Limb (tissue), 2 donors: ENCODE measurements at regions not wholly inside any gene's neighbourhood (a gene's known extent, or its start where the extent isn't known, plus 50 kb on each side); places are given as distances from the start of the nearest gene placed in this dataset.

ENCODE experiments used
- DNase-seq, 2 donors: peaks; one replicate each; pipeline ENCODE4 v3.0.0-alpha.2; 2016; ENCODE audit errors: extremely low spot score in 2 of 2

DNA sequence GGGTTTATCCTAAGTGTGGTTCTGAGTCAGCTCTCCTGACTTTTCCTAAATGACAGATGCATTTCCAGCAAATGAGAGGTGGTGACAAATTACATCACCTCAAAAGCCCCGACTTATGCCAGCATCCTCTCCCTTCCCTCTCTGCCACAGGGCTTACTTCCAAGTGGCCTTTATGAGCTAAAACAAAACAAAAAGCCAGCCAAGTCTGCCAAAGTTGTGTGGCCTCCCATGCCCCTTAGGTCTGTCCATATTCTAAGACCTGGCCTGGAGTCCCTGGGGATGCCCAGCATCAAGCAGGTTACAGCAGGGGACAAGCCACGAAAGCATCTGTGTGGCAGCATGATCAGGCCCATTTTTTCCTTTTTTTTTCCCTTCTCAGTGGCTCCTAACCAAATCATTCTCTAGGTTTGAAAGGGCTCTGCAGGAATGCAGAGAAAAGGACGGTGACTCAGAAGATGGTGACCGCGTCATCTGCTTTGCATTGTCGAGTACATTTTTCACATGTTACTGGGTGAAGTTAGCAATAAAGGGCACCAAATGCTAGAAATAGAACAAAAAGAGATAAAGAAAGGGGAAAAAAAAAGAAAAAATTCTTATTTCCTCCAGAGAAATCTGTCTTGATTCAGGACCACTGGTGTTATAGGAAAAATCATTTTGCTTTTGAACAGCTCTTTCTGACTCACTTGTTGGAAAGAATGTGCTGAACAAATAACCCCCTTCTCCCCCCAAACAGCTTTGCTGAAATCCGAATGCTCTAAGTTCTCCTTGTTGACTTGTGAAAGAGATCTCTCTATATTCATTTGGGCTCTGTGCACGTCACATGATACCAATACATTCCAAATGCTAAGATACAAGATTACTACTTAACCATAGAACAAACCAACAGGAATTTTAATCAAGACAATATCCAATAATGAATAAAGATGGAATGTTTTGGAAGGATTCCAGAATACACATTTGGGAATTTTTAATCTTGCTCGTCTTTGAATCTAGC is 178.7 kb downstream of the EN1 start:
- DNase-seq, result peak in 1 of 2 donors; percentile 55

DNA sequence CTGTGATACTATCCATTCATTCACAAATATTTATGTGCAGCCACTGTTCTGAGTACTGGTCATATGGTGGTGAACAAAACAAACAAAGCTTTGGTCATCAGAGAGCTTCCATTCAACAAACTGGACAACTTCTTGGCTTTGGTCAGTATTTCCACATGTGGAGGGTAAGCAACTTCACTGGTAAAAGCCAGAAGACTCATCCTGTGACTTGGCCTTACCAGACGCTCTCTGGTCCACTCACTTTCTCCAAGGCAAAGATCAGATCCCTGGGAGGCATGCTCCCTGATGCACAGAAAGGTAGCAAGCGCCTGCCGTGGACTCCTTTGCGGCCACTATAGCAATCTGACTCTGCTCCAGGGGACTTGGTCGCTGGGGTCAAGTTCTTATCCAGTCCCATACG is 179.5 kb downstream of the EN1 start:
- DNase-seq, result no peak

DNA sequence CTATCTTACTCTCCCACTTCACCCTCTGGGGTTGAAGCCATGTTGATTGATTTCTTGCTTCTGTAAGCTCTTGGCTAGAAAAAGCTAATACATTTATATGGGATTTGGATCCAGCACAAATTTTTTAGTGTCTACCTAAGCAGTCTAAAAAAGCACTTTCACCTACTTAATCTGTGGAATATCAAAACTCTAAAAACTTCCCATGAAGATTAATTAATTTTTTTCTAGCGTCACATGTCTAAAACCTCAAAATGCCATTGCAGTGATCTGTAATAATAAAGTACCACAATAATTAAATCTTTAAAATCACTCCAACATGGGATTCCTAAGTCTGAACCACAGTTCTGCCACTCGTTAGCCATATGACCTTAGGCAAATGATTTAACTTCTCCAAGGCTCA is 180.1 kb downstream of the EN1 start:
- no peak for DNase-seq

DNA sequence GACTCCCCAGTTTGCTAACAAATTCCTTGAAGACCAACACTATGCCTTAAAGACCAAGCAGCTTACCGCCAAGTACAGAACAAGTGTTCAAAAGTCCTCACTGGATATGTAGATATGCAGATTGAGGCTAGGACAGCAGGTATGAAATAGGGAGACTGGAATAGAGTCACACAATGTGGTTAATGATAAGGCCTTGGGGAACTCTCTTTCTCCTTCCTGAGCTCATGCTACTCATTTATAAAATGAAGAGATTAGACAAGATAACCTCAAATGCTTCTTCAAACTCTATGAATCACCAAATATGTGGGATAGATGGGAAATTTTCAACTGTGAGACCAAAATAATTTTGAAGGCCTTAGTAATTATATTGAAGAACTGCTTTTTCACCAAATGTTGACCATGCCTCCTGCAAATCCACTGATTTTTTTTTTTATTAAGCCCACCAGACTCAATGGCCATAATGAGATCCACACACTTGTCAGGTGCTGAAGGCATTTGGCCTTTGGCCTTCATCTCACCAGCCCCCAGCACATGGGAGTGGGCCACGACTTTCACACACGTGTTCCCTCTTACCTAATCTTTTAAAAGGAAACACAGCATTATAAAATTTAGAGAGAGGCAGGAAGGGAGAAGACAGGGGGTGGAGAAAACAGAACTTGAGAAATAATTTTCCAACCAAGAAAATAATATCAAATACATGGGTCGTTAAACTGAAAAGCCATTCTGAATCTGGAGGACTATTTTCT is 181.5 kb downstream of the EN1 start:
- DNase-seq, result no peak

DNA sequence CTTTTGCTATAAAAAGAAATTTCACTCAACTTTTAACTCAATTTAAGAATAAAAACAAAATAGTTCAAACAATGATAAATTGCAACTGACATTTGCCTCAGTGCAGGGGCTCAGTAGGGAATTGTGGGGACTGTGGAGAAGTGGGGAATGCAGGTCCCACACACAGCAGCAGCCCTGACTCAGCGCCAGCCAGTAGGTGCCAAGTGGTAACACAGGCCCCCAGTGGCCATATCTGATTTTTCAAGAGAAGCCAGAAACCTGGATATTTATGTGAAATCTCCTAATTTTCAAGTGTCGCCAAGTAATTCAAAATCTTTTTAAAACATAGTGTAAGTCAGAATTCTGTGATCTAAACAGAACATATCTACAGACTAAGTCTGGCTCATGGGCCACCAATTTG is 186.3 kb downstream of the EN1 start:
- DNase-seq, result no peak

DNA sequence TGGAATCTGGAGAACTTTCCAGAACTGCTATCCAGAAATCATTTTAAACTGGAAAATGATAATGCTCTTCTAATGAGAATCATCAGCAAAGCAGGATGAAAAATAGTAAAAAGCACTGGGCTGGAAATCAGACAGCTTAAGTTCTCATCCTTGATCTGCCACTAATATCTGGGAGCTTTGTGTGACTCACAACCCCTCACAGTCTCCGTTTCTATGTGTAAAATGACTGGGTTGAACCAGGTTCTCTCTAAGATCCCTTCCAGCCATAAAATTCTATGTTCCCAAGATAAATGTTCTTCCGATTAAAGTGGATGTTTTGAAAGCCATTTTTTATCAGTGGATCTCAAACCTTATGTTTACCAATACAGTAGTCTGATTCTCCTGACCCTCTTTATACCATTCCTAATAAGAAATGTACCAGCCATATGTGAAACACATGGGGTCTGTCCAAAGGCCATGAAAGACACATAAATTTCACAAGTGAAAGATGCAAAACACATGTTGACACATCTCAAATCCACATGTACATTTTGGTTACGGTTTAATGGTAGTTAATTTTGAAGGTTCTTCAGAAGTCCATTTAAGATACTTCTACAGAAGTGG is 188.8 kb downstream of the EN1 start:
- peak in 1 of 2 donors; percentile 14 for DNase-seq

DNA sequence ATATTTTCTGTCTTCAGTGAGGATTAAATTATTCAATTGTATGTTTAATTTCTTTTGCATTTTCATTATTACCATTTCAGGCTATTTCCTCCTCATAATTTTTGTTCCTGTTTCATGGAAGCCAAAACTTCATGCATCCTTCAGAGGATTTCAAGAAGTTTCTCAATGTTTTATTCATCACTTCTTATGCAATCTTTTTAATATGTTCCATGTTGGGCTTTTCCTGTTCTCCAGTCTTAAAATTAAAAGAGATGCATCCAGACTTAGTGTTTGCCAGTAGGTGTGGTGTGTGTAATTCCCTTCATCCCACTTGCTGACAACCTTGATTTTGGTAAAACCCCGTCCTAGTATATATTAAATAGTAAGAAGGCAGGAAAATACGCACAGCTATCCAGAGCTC is 190.0 kb downstream of the EN1 start:
- DNase-seq, result no peak

DNA sequence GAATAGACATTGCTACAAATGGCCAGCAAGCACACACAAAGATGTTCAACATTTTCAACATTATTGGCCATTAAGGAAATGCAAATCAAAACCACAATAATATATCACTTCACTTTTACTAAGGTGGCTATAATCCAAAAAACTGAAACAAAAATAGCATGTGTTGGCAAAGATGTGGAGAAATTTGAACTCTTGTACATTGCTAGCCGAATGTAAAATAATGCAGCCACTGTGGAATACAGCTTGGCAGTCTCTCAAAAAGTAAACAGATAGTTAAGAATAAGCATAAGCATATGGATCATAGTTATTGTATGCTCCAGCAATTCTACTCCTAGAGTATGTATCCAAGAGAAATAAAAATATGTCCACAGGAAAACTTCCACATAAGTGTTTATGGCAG is 192.5 kb downstream of the EN1 start:
- DNase-seq, result peak in 1 of 2 donors; percentile 46

DNA sequence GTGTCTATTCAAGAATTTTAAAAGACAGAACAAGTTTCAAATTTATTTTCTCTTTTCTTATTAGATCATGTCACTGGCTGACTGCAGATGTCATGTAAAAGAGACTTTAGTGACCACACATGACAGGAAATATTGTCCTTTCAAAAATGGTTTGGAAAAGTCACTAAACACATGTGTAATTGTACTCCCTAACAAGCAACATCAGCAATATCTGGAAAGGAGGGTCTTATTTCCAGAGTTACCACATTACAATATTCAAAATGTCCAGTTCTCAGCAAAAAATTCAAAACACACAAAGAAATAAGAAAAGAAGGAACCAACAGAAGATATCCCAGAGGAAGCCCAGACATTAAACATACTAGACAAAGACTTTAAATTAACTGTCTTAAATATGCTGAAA is 197.1 kb downstream of the EN1 start:
- no peak for DNase-seq

DNA sequence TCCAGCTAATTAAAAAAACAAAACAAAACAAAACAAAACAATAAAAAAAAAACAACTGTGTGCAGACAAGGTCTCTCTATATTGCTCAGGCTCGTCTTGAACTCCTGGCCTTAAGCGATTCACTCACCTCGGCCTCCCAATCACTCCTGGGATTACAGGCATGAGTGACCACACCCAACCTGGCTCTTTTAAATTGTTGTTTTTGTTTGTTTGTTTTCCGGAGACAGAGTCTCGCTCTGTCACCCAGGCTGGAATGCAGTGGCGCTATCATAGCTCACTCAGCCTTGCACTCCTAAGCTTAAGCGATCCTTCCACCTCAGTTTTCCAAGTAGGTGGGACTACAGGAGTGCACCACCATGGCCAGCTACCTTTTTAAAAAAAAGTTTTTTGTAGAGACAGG is 201.6 kb downstream of the EN1 start:
- no peak for DNase-seq

DNA sequence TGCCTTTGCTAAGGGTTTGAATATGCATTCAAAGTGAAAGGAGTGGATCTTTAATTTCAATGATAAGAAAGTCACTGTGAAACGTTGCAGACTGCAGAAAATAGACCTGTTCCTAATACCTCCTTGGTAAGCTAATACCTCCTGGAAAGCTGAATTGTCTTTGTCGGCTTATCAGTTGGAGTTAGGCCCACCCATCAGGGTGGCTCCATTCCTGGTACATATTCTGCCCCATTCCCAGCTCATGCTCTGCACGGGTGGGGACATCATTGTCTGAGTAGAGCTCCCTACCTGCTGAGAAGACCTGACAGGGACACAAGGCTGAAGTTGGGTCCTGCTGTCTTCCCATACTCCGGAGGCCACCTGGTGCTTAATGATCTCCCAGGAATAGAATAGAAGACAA is 203.3 kb downstream of the EN1 start:
- DNase-seq, result no peak

DNA sequence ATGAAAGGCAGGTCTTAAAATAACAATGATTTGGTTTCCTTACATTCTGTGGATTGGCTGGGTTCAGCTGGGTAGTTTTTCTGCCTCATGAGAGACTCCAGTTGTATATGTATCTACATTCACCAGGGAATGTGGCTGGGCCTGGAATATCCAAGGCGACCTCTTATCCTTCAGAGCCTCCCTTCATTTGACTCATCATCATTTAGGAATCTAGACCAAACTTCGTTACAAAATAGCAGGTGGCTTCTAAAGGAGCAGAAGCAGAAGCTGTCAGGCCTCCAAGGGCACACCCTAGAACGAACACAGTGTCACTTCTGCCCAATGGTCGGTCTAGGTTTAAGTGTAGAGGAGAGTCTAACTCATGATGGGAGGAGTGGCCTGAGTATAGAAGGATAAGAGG is 204.2 kb downstream of the EN1 start:
- DNase-seq, result no peak

DNA sequence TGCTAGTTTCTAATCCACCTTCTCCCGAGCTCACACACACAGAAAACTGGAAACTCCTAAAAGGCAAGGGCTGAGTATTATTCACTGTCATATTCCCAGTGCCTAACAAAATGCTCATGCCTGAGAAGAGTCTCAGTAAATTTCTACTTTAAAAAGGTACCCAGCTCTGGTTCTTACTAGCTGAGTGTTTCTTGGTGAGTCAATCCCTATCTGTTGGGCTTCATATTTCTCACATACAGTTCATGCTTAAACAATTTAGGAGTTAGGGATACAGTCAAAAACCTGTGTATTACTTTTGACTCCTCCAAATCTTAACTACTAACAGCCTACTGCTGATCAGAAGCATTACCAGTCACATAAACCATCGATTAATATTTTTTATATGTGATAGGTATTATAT is 204.9 kb downstream of the EN1 start:
- DNase-seq, result no peak

DNA sequence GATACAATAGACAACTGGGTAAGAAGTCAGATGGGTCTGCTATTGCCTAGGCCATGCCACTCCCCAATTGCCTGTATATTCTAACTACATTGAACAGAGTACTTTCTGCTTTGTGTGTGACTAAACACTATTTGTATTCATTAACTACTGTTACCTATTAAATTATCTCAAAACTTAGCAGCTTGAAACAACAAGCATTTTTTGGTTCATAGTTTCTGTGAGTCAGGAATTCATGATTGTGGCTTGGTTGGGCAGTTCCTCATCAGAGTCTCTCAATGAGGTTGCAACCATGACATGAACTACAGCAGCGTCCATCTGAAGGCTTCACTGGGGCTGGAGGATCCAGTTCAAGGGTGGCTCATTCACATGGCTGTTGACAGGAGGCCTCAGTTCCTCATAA is 205.7 kb downstream of the EN1 start:
- no peak for DNase-seq

DNA sequence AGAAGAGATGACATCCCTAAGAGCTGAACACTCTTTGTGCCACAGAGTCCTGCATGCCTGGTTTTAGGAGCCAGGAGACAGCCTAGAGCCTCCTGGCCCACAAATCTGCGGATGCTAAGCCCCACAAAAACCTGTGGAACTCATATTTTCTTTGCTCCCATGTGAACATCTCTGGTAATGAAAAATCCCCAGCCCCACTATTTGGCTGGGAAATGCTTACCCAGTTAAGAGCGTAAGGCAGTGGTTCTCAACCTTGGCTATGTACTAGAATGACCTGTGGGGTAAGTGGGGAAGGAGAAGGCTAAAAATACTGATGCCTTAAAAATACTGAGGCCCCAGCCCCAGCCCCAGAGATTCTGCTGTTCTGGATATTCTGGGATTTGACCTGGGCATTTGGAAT is 208.1 kb downstream of the EN1 start:
- no peak for DNase-seq

DNA sequence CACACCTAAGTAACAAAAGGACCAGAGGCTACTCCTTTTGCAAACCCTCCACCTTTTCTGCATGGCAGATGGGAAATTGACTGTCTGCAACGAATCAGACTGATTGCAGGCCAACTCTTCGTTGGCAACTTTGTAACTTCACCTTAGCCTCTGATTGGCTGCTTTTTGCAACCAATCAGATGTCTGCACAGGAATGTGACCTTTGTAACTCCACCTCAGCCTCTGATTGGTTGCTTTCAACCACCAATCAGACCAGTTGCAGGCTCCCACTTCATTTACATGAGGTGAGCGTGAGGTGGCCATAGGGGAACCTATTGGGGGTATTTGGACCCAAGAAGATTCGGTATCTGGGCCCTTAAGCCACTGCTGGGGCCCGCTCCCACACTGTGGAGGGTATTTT is 209.0 kb downstream of the EN1 start:
- DNase-seq, result no peak

DNA sequence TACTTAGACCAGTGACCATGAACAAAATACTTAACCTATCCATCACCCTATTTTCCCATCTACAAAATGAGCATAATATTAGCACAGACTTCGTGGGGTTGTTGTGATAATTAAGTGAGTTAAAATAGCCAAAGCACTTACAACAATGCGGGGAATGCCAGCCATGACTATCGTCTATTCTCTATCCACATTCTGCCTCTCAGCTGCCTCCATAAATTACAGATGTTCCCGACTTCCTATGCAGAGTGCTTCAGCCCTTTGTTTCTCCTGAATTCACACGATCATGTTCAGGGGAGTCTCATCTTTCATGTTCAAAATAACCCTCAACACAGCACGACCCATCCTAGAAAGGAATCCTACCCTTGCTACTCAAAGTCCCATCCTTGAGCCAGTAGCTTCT is 211.6 kb downstream of the EN1 start:
- no peak for DNase-seq

DNA sequence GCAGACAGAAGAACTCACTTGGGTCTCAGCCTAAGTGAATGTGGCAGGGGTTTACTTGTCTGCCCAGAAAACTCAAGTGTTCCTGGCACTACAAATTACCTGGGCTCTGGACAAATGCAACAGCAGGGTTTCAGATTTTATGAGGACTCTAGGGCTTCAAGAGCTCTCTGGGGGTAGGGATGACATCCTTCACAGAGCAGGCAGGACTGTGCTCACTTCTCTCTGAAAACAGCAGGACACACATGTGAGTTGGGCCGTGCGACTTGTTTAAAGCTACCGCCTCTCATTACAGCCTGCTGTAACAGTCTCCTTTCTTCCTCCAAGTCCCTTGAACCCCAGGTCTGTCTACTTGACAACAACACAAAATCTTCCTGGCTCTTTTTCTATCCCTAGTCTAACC is 212.6 kb downstream of the EN1 start:
- DNase-seq, result no peak

DNA sequence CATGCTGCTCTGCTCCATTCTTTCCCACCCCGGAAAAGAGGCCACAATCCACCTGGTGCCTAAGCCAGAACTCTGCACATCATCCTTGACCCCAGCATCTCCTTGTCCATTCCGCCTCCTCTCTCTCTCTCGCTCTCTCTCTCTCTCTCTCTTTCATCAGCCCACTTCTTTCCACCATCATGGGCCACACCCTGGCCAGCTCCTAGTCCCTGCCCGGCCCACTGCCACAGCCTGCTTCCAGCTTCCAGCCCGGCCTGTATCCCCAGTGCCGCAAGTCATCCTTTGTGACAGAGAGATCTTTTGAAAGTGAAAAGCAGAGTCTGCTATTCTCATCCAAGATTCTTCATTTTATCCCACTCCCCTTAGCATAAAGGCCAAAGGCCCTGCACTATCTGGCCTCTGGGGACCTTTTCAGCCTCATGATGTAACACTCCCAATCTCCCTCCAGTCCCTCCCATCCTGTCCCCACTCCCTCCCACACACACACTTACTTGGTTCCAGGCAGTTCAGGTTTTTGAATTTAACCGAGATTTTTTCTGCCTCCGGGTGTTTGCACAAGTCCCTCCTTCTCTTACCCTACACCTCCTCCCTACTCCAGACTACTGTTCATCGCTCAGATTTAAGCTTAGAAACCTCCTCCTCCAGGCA is 214.0 kb downstream of the EN1 start:
- DNase-seq, result no peak

DNA sequence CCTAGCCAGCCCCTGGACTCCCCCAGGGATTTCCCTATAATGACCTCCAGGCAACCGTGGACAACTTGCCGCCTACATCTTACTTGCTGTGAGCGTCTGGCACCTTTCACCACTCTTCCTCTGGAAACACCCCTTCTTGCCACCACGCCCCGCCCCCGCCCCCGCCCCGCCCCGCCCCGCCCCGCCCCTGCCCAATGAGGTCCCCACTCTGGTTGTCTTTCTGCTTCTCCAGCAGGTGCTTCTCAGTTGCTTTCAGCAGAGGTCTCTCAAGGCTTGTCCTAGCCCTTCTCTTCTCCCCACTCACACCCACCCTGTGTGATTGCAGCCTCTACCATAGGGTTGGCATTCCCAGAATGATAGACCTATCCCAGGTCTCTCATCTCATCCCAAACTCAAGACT is 214.5 kb downstream of the EN1 start:
- DNase-seq, result no peak

DNA sequence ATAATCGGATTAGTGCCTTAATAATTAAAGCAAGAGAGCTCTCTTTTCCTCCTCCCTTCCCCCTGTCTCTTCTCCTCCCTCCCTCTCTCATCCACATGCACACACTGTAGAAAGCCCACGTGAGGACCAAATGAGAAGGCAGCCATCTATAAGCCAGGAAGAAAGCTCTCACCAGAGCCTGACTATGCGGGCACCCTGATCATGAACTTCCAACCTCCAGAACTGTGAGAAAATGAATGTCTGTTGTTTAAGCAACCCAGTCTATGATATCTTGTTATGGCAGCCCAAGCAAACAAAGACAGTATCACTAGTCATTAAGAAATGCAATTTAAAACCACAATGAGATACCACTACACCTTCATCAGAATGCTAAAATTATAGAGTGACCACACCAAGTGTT is 220.3 kb downstream of the EN1 start:
- DNase-seq, result no peak

DNA sequence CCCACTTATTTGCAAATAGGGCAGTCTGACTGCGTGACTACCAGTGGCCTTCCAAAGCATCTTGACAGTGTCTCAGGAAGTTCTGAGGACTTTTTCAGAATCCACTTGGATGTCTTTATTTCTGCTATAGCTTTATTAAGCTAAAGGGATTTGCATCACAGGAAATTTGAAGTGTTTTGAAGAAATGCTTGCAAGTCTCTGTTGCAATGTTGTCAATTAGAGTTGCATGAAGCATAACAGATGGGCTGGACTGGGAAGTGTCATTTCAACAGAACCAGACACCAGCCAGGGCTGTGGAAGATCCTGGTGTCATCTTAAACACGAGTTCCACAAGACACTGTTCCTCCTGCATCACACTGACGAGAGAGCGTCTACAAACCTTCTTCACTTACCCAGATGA is 224.5 kb downstream of the EN1 start:
- DNase-seq, result no peak
